Muscle of back (tissue), 3 donors: ENCODE measurements at regions not wholly inside any gene's neighbourhood (a gene's known extent, or its start where the extent isn't known, plus 50 kb on each side); places are given as distances from the start of the nearest gene placed in this dataset.
A peak's percentile ranks its signal among the peaks of the same experiment; 100 is the strongest.
"Not testable (repeated sequence)": the region's sequence is repeated elsewhere in the genome, so short reads cannot be mapped to it uniquely, and the experiment has no call there.

ENCODE experiments used
- DNase-seq, 3 donors: peaks; one replicate each; pipeline versions ENCODE4 v3.0.0 to v3.0.0-alpha.2; 2013

DNA sequence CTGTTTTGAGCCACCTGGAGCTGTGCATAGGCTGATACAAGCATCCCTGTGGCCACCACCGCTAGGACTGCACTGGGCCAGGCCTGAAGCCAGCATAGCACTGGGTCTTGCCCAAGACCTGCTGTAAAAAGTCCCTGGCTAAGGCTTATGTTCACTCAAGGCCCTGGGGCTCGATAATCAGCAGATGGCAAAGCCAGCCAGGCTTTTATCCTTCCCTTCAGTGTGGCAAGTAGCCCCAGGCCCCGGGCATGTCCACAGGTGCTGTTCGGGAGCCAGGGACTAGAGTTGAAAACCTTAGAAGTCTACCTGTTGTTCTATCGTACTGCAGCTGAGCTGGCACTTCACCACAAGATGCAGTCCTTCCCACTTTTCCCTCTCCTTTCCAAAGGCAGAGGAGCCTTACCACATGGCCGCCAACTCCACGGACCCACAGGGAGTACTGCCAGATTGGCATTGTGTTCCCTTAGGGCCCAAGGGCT is 226.4 kb upstream of the ZNF217 start:
- DNase-seq, result no peak

DNA sequence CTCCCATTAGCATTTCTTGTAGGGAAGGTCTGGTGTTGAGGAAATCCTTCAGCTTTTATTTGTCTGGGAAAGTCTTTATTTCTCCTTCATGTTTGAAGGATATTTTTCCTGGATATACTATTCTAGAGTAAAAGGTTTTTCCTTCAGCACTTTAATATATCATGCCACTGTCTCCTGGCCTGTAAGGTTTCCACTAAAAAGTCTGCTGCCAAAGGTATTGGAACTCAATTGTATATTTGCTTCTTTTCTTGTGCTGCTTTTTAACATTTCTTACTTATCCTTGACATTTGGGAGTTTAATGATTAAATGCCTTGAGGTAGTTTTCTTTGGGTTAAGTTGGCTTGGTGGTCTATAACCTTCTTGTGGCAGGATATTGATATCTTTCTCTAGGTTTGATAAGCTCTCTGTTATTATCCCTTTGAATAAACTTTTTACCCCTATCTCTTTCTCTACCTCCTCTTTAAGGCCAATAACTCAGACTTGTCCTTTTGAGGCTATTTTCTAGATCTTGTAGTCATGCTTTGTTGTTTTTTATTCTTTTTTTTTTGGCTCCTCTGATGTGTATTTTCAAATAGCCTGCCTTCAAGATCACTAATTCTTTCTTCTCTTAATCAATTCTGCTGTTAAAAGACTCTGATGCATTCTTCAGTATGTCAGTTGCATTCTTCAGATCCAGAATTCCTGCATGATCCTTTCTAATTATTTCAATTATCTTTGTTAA is 225.0 kb upstream of the ZNF217 start:
- no peak for DNase-seq

DNA sequence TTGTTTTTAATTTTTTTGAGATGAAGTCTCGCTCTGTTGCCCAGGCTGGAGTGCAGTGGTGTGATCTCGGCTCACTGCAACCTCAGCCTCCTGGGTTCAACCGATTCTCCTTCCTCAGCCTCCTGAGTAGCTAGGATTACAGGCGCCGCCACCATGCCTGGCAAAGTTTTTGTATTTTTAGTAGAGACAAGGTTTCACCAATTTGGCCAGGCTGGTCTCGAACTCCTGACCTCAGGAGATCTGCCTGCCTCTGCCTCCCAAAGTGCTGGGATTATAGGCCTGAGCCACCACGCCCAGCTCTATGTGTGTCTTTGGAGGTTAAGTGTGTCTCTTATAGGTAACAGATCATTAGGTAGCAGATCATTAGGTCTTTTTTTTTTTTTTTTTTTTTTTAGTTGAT is 223.9 kb upstream of the ZNF217 start:
- not testable (repeated sequence) for DNase-seq

GRCh38 chr20:53816872-53817398 is 223.3 kb upstream of the ZNF217 start:
- no peak for DNase-seq

DNA sequence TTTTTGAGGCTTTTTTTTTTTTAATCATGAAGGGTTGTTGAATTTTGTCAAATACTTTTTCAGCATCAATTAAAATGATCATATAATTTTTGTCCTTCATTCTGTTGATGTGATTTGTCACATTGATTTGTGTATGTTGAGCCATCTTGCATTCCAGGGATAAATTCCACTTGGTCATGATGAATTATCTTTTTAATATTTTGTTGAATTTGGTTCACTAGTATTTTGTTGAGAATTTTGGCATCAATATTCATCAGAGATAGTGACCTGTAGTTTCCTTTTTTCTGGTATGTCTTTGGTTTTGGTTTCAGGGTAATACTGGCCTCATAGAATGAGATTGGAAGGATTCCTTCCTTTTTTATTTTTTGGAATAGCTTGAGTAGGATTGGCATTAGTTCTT is 221.9 kb upstream of the ZNF217 start:
- no peak for DNase-seq

DNA sequence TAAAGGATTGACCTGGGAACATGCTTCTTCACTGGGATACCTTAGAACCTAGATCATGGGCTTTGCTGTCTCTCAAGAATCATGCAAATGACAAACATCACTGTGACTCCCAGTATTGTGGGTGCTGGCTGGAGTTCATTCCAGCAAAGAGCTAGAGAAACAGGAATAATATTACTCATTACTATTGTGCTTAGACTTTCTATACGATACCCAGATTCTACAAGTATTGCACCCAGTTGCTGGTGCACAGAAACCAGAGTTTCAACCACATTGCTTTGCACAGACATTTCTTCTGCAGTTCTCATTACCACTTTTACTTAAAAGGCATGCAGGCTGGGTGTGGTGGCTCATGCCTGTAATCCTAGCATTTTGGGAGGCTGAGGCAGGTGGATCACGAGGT is 220.4 kb upstream of the ZNF217 start:
- DNase-seq, result no peak

GRCh38 chr20:53813636-53814035 is 220.0 kb upstream of the ZNF217 start:
- DNase-seq, result no peak

- DNase-seq, result no peak
These were observed 217.9 kb upstream of the ZNF217 start for GRCh38 chr20:53811577-53811976.

GRCh38 chr20:53810661-53811355 is 217.2 kb upstream of the ZNF217 start:
- no peak for DNase-seq

GRCh38 chr20:53809728-53810365 is 216.2 kb upstream of the ZNF217 start:
- no peak for DNase-seq

DNA sequence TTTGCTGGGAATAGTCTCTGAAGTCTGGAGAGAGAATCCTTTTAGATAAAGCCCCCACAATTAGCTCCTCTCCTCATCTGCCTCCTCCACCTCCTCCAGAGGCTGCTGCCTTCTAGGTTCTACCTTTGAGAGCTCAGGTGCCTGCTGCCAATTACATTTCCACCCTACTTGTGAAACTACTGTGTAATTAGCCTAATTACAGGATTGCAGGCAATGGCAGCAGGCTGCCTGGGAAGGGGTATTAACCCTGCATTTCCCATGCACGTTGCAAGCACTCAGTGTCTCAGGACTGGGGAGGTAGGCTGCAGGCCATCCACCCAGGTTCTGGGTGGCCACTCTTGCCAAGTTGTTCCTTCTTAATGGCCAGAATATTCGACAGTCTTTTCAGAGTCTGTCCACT is 215.6 kb upstream of the ZNF217 start:
- DNase-seq, result no peak

- DNase-seq, result no peak
These were observed 215.1 kb upstream of the ZNF217 start for GRCh38 chr20:53808733-53809132.

DNA sequence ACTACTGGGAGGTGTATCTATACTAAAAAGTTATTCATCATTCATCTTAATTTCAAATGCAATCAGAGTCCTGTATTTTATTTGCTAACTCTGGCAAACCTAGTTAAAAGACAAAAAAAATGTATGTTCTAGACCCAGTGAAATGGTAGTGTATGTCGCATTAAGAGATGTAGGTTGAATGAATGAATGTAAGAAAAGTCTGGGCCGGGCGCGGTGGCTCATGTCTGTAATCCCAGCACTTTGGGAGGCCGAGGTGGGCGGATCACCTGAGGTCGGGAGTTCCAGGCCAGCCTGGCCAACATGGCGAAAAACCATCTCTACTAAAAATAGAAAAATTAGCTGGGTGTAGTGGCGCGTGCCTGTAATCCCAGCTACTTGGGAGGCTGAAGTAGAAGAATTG is 214.7 kb upstream of the ZNF217 start:
- not testable (repeated sequence) for DNase-seq

DNA sequence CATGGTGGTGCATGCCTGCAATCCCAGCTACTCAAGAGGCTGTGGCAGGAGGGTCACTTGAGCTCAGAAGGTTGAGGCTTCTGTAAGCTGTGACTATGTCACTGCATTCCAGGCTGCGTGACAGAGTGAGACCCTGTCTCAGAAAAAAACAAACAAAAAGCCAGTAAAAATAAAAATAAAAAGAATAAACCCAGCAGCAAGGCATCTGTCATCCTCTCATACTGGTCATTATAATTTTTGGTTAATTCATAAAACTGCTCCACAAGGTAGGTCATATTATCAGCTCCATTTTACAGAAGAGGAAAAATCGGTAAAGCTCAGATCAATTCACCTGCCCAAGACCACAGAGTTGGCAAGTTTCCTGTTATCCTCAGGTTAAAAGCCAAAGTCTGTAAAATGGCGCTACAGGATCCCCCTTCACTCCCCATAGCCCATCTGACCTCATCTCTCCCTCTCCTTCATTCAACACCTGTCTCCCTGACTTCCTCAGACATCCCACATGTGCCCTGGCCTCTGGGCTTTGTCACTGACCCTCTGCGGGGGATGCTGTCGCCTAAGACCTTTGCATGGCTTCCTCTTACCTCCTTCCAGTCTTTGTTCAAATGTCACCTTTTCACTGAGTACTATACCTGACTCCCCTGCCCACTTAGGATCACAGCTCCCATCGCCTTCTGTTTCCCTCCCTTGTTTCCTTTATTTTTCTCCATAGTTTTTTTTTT is 213.2 kb upstream of the ZNF217 start:
- no peak for DNase-seq

GRCh38 chr20:53805895-53806384 is 212.3 kb upstream of the ZNF217 start:
- DNase-seq, result peak in 1 of 3 donors; percentile 54

- DNase-seq, result no peak
These were observed 211.6 kb upstream of the ZNF217 start for GRCh38 chr20:53804920-53805894.

- not testable (repeated sequence) for DNase-seq
These were observed 210.7 kb upstream of the ZNF217 start for GRCh38 chr20:53804308-53804707.

DNA sequence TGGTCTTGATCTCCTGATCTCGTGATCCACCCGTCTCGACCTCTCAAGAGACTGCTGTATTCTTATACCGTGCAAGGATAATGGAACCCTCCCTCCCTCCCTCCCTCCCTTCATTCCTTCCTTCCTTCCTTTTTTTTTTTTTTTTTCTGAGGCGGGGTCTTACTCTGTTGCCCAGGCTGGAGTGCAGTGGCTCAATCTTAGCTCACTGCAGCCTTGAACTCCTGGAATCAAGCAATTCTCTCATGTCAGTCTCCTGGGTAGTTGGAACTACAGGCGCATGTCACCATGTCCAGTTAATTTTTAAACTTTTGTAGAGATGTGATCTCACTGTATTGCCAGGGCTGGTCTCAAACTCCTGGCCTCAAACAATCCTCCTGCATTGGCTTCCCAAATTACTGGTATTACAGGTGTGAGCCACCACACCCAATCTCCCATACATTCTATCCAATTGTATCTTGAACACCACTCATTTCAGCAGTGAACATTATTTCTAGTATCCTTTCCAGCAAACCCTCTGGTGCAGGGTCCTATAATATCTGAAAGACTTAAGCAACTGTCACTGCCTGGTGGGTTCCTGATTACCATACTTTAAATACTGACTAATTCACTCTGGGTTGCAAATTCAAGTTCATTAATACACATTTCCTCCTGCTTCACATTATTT is 210.0 kb upstream of the ZNF217 start:
- no peak for DNase-seq

DNA sequence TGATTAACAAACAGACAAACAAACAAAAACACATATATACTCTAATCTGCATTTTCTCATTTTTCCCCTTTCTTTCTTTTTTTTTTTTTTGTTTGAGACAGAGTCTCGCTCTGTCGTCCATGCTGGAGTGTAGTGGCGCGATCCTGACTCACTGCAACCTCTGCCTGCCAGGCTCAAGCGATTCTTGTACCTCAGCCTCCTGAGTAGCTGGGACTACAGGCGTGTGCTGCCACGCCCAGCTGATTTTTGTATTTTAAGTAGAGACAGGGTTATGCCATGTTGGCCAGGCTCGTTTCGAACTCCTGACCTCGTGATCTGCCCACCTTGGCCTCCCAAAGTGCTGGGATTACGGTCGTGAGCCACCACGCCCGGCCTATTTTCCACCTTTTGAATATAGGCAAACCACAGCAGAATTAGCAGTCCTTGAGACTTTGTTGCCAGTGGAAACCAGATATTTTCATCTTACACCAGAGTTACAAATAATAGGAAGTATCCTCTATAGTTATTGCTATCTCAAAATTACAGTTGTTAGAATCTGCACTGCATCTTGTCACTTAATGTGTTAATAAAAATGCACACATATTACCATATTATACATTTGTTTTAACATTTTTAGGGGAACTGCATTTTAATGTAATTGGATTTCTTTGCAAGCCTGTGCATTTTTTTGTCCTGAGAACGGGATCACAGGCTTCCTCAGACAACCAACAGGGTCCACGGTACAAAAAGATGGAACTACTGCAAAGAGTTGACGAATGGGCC is 208.2 kb upstream of the ZNF217 start:
- no peak for DNase-seq
